BLaER1 treated with 17β-estradiol and CSF1 and Interleukin-3, amounts not matched to agents 10 nM and 100 nM (cell line): ENCODE measurements at regions not wholly inside any gene's neighbourhood (a gene's known extent, or its start where the extent isn't known, plus 50 kb on each side); places are given as distances from the start of the nearest gene placed in this dataset.

Experiments used
- H3K27ac ChIP-seq, 11 experiments: shearing (Covaris generic); formaldehyde crosslinking; 2 replicates each; pipeline ENCODE4 v1.8.1; 2022
- H3K27me3 ChIP-seq, 11 experiments: shearing (Covaris generic); formaldehyde crosslinking; 2 replicates each; pipeline ENCODE4 v1.8.1; 2022
- H3K36me3 ChIP-seq, 11 experiments: shearing (Covaris generic); formaldehyde crosslinking; 2 replicates each; pipeline ENCODE4 v1.8.1; 2022
- H3K4me1 ChIP-seq, 10 experiments: shearing (Covaris generic); formaldehyde crosslinking; 2 replicates each; pipeline ENCODE4 v1.8.1; 2022
- H3K4me2 ChIP-seq, 11 experiments: shearing (Covaris generic); formaldehyde crosslinking; 2 replicates each; pipeline ENCODE4 v1.8.1; 2022
- H3K4me3 ChIP-seq, 10 experiments: shearing (Covaris generic); formaldehyde crosslinking; 2 replicates each; pipeline ENCODE4 v1.8.1; 2022
- H3K9ac ChIP-seq, 11 experiments: shearing (Covaris generic); formaldehyde crosslinking; 2 replicates each; pipeline ENCODE4 v1.8.1; 2022
- H3K9me3 ChIP-seq, 11 experiments: shearing (Covaris generic); formaldehyde crosslinking; replicated peaks in 1 of 11; 2 replicates each; pipeline ENCODE4 v1.8.1; 2022
- H4K20me1 ChIP-seq, 11 experiments: shearing (Covaris generic); formaldehyde crosslinking; 2 replicates each; pipeline ENCODE4 v1.8.1; 2022
- Cebpa-rat ChIP-seq, 11 experiments: shearing (Covaris generic); IDR thresholded peaks; 2 replicates each; pipeline ENCODE4 v1.8.1; 2022

- H3K36me3 ChIP-seq: no peaks in the 10 kb centered on the region
- H3K9ac ChIP-seq: no peak overlapping the region
- no peak for TF ChIP-seq Cebpa-rat (IDR thresholded peaks at IDR 0.05)
- H3K4me1 ChIP-seq: peaks cover 0 to 24% (median 10%) of the 10 kb centered on the region in 10 experiments; a peak in 13 of 20 replicates
- no peak overlapping the region for H3K27ac ChIP-seq
- H3K4me3 ChIP-seq: no peak overlapping the region
- no peaks in the 10 kb centered on the region for H4K20me1 ChIP-seq
- H3K9me3 ChIP-seq: 0 out of 22 replicates have a peak, but pooled peaks cover 0 to 6% (median 0%) of the 10 kb centered on the region in 11 experiments
- no peaks in the 10 kb centered on the region for H3K27me3 ChIP-seq
- peak overlapping the region in 4 of 11 experiments; percentile 7 to 43 (median 40); a peak in 6 of 22 replicates for H3K4me2 ChIP-seq
Observed at GRCh38 chr10:129219364-129219763, 247.7 kb upstream of the MGMT start.

- no peak for TF ChIP-seq Cebpa-rat (IDR thresholded peaks at IDR 0.05)
- H3K27me3 ChIP-seq: no peaks in the 10 kb centered on the region
- H3K4me3 ChIP-seq: no peak overlapping the region
- 0 out of 22 replicates have a peak, but pooled peaks cover 0 to 6% (median 0%) of the 10 kb centered on the region in 11 experiments for H3K9me3 ChIP-seq
- no peak overlapping the region for H3K9ac ChIP-seq
- peak overlapping the region in 7 of 11 experiments; percentile 1 to 36 (median 12); a peak in 7 of 22 replicates for H3K4me2 ChIP-seq
- no peak overlapping the region; a peak in 2 of 22 replicates for H3K27ac ChIP-seq
- peaks cover 0 to 24% (median 10%) of the 10 kb centered on the region in 10 experiments; a peak in 13 of 20 replicates for H3K4me1 ChIP-seq
- no peaks in the 10 kb centered on the region for H4K20me1 ChIP-seq
- no peaks in the 10 kb centered on the region for H3K36me3 ChIP-seq
Observed at GRCh38 chr10:129222436-129222835, 244.6 kb upstream of the MGMT start.

GRCh38 chr10:129223363-129223762 is 243.7 kb upstream of the MGMT start:
- Histone ChIP-seq H4K20me1 (no peaks in the 10 kb centered on the region), H3K4me2 (no peak overlapping the region), H3K4me1 (peaks cover 0 to 24% (median 10%) of the 10 kb centered on the region in 10 experiments; a peak in 13 of 20 replicates), H3K9me3 (0 out of 22 replicates have a peak, but pooled peaks cover 0 to 4% (median 0%) of the 10 kb centered on the region in 11 experiments), H3K27ac (no peak overlapping the region), H3K4me3 (no peak overlapping the region), H3K9ac (no peak overlapping the region), H3K27me3 (no peaks in the 10 kb centered on the region), H3K36me3 (no peaks in the 10 kb centered on the region)
- no peak for TF ChIP-seq Cebpa-rat (IDR thresholded peaks at IDR 0.05)

- H4K20me1 ChIP-seq: no peaks in the 10 kb centered on the region
- no peaks in the 10 kb centered on the region for H3K9me3 ChIP-seq
- H3K9ac ChIP-seq: no peak overlapping the region
- no peaks in the 10 kb centered on the region for H3K27me3 ChIP-seq
- no peak overlapping the region for H3K4me3 ChIP-seq
- TF ChIP-seq Cebpa-rat (IDR thresholded peaks at IDR 0.05): no peak
- no peak overlapping the region for H3K27ac ChIP-seq
- H3K36me3 ChIP-seq: no peaks in the 10 kb centered on the region
- H3K4me2 ChIP-seq: no peak overlapping the region
- peaks cover 0 to 24% (median 10%) of the 10 kb centered on the region in 10 experiments; a peak in 13 of 20 replicates for H3K4me1 ChIP-seq
Observed at GRCh38 chr10:129224065-129224464, 243.0 kb upstream of the MGMT start.

- no peak overlapping the region for H3K9ac ChIP-seq
- H3K4me3 ChIP-seq: no peak overlapping the region
- H4K20me1 ChIP-seq: no peaks in the 10 kb centered on the region
- peaks cover 0 to 14% (median 9%) of the 10 kb centered on the region in 10 experiments; a peak in 11 of 20 replicates for H3K4me1 ChIP-seq
- no peak for TF ChIP-seq Cebpa-rat (IDR thresholded peaks at IDR 0.05)
- no peaks in the 10 kb centered on the region for H3K27me3 ChIP-seq
- H3K4me2 ChIP-seq: no peak overlapping the region
- no peak overlapping the region for H3K27ac ChIP-seq
- H3K36me3 ChIP-seq: no peaks in the 10 kb centered on the region
- H3K9me3 ChIP-seq: no peaks in the 10 kb centered on the region; a peak in 1 of 22 replicates
Observed at GRCh38 chr10:129231821-129232220, 235.2 kb upstream of the MGMT start.

GRCh38 chr10:129233351-129234148 is 233.5 kb upstream of the MGMT start:
- no peaks in the 10 kb centered on the region; a peak in 1 of 22 replicates for H3K9me3 ChIP-seq
- no peaks in the 10 kb centered on the region for H3K36me3 ChIP-seq
- H3K27me3 ChIP-seq: no peaks in the 10 kb centered on the region
- H3K4me2 ChIP-seq: peak overlapping the region in 6 of 11 experiments; percentile 7 to 32 (median 25); a peak in 9 of 22 replicates
- H4K20me1 ChIP-seq: no peaks in the 10 kb centered on the region
- H3K4me1 ChIP-seq: peaks cover 0 to 14% (median 9%) of the 10 kb centered on the region in 10 experiments; a peak in 11 of 20 replicates
- no peak overlapping the region for H3K27ac ChIP-seq
- TF ChIP-seq Cebpa-rat (IDR thresholded peaks at IDR 0.05): no peak
- no peak overlapping the region for H3K9ac ChIP-seq
- H3K4me3 ChIP-seq: no peak overlapping the region

GRCh38 chr10:129236274-129236691 is 230.8 kb upstream of the MGMT start:
- no peak overlapping the region for H3K27ac ChIP-seq
- no peak for TF ChIP-seq Cebpa-rat (IDR thresholded peaks at IDR 0.05)
- H4K20me1 ChIP-seq: no peaks in the 10 kb centered on the region
- peaks cover 0 to 14% (median 9%) of the 10 kb centered on the region in 10 experiments; a peak in 11 of 20 replicates for H3K4me1 ChIP-seq
- H3K4me2 ChIP-seq: no peak overlapping the region
- H3K36me3 ChIP-seq: no peaks in the 10 kb centered on the region
- H3K9ac ChIP-seq: no peak overlapping the region
- no peaks in the 10 kb centered on the region for H3K27me3 ChIP-seq
- no peaks in the 10 kb centered on the region; a peak in 1 of 22 replicates for H3K9me3 ChIP-seq
- no peak overlapping the region for H3K4me3 ChIP-seq

GRCh38 chr10:129241461-129241860 is 225.6 kb upstream of the MGMT start:
- H3K4me2 ChIP-seq: no peak overlapping the region
- no peak overlapping the region for H3K27ac ChIP-seq
- no peaks in the 10 kb centered on the region for H4K20me1 ChIP-seq
- no peaks in the 10 kb centered on the region for H3K4me1 ChIP-seq
- no peak for TF ChIP-seq Cebpa-rat (IDR thresholded peaks at IDR 0.05)
- no peak overlapping the region for H3K9ac ChIP-seq
- no peak overlapping the region for H3K4me3 ChIP-seq
- no peaks in the 10 kb centered on the region for H3K27me3 ChIP-seq
- no peaks in the 10 kb centered on the region for H3K9me3 ChIP-seq
- no peaks in the 10 kb centered on the region for H3K36me3 ChIP-seq

GRCh38 chr10:129244298-129244697 is 222.7 kb upstream of the MGMT start:
- TF ChIP-seq Cebpa-rat (IDR thresholded peaks at IDR 0.05): no peak
- Histone ChIP-seq H3K27ac (no peak overlapping the region), H3K4me2 (no peak overlapping the region), H3K9me3 (no peaks in the 10 kb centered on the region), H4K20me1 (no peaks in the 10 kb centered on the region), H3K4me3 (no peak overlapping the region), H3K9ac (no peak overlapping the region), H3K4me1 (no peaks in the 10 kb centered on the region), H3K27me3 (no peaks in the 10 kb centered on the region), H3K36me3 (no peaks in the 10 kb centered on the region)
